IMR-90 (cell line): ENCODE measurements at regions not wholly inside any gene's neighbourhood (a gene's known extent, or its start where the extent isn't known, plus 50 kb on each side); places are given as distances from the start of the nearest gene placed in this dataset.
"Not testable (repeated sequence)": the region's sequence is repeated elsewhere in the genome, so short reads cannot be mapped to it uniquely, and the experiment has no call there.

ENCODE experiments used
- ATAC-seq: fragments of 200-7000 bp; cut with Tn5 transposase; 2 replicates; pipeline ENCODE4 v1.9.1; 2020; ENCODE audit warnings: low read depth, mild to moderate bottlenecking, moderate library complexity
- BruUV-seq: library from RNA; stranded (reverse); fragments of 400-500 nt; replicated peaks from 2 replicates; lab custom pipeline; 2021; lab: Mats Ljungman, UMichigan
- CTCF ChIA-PET: fragments of 300-600 bp; formaldehyde crosslinking; extraction: SDS; loops from one replicate; lab custom pipeline; 2021; ENCODE audit warnings: antibody characterized with exemption; lab: Yijun Ruan, JAX
- POLR2A ChIA-PET: fragments of 300-600 bp; sonication (Branson Sonifier 250); formaldehyde crosslinking; loops from one replicate; lab custom pipeline; 2022; ENCODE audit warnings: antibody characterized with exemption; ENCODE audit not compliant: unreplicated experiment; lab: Charles Lee
- DNase-seq: peaks from one replicate; pipeline ENCODE4 v3.0.0; 2013
- H2AFZ ChIP-seq: replicated peaks from 2 replicates; pipeline ENCODE3; 2013; ENCODE audit warnings: low read length, mild to moderate bottlenecking; ENCODE audit not compliant: poor library complexity
- H2AK5ac ChIP-seq: 2 replicates; pipeline ENCODE4 v1.6.1; 2013; ENCODE audit warnings: low read depth, low read length, inconsistent platforms
- H2AK9ac ChIP-seq: replicated peaks from 2 replicates; pipeline ENCODE3; 2013; ENCODE audit warnings: mild to moderate bottlenecking, low read depth, low read length, moderate library complexity; ENCODE audit not compliant: poor library complexity
- H2BK120ac ChIP-seq: 2 replicates; pipeline ENCODE4 v1.6.1; 2013; ENCODE audit warnings: low read depth, low read length, inconsistent platforms
- H2BK15ac ChIP-seq: 3 replicates; pipeline ENCODE4 v1.6.1; 2013; ENCODE audit warnings: low read depth, low read length, inconsistent platforms
- H2BK20ac ChIP-seq: 2 replicates; pipeline ENCODE4 v1.6.1; 2013; ENCODE audit warnings: low read depth, mild to moderate bottlenecking, inconsistent platforms, low read length, moderate library complexity
- H2BK5ac ChIP-seq: 2 replicates; pipeline ENCODE4 v1.6.1; 2013; ENCODE audit warnings: mild to moderate bottlenecking, low read depth, low read length, inconsistent platforms; ENCODE audit not compliant: poor library complexity, severe bottlenecking
- H3K14ac ChIP-seq: replicated peaks from 2 replicates; pipeline ENCODE4 v1.6.1; 2013; ENCODE audit warnings: low read depth, low read length, inconsistent platforms
- H3K18ac ChIP-seq: 2 replicates; pipeline ENCODE4 v1.6.1; 2013; ENCODE audit warnings: low read depth, low read length, control low read depth
- H3K23ac ChIP-seq: 2 replicates; pipeline ENCODE4 v1.6.1; 2013; ENCODE audit warnings: low read depth, low read length, inconsistent platforms
- H3K27ac ChIP-seq: 2 replicates; pipeline ENCODE4 v1.5.1; 2013; ENCODE audit warnings: mild to moderate bottlenecking, control low read depth, low read length; ENCODE audit not compliant: insufficient read depth
- H3K27me3 ChIP-seq: 2 replicates; pipeline ENCODE4 v1.6.1; 2013; ENCODE audit warnings: low read length; ENCODE audit not compliant: control insufficient read depth, insufficient read depth
- H3K36me3 ChIP-seq: 2 replicates; pipeline ENCODE4 v1.6.1; 2013; ENCODE audit warnings: low read length, mixed read lengths; ENCODE audit not compliant: control insufficient read depth, insufficient read depth
- H3K4ac ChIP-seq: 2 replicates; pipeline ENCODE4 v1.6.1; 2013; ENCODE audit warnings: low read depth, low read length, inconsistent platforms
- H3K4me1 ChIP-seq: 2 replicates; pipeline ENCODE4 v1.6.1; 2013; ENCODE audit warnings: low read length, mixed read lengths; ENCODE audit not compliant: control insufficient read depth, insufficient read depth
- H3K4me2 ChIP-seq: 2 replicates; pipeline ENCODE4 v1.6.1; 2013; ENCODE audit warnings: low read depth, mild to moderate bottlenecking, control low read depth, low read length, moderate library complexity
- H3K4me3 ChIP-seq: 2 replicates; pipeline ENCODE4 v1.5.1; 2013; ENCODE audit warnings: low read depth, mild to moderate bottlenecking, control low read depth, low read length, moderate library complexity; ENCODE audit not compliant: insufficient read depth
- H3K56ac ChIP-seq: 2 replicates; pipeline ENCODE4 v1.6.1; 2013; ENCODE audit warnings: low read length, inconsistent platforms; ENCODE audit not compliant: insufficient read depth; ENCODE audit errors: extremely low read depth
- H3K79me1 ChIP-seq, 2 experiments: 2 replicates each; pipeline ENCODE4 v1.6.1; 2013; ENCODE audit warnings: low read length in 2 of 2, inconsistent platforms in 1 of 2, low read depth in 1 of 2
- H3K9ac ChIP-seq: 2 replicates; pipeline ENCODE4 v1.6.1; 2013; ENCODE audit warnings: low read depth, low read length, control low read depth
- H3K9me1 ChIP-seq: 2 replicates; pipeline ENCODE4 v1.6.1; 2013; ENCODE audit warnings: low read length, inconsistent platforms; ENCODE audit not compliant: insufficient read depth
- H3K9me3 ChIP-seq: 2 replicates; pipeline ENCODE4 v1.6.1; 2013; ENCODE audit warnings: low read length; ENCODE audit not compliant: control insufficient read depth, insufficient read depth
- H4K20me1 ChIP-seq: 2 replicates; pipeline ENCODE4 v1.6.1; 2013; ENCODE audit warnings: low read length, inconsistent platforms; ENCODE audit not compliant: insufficient read depth
- H4K5ac ChIP-seq: 2 replicates; pipeline ENCODE4 v1.6.1; 2013; ENCODE audit warnings: mild to moderate bottlenecking, low read depth, low read length, control low read depth
- H4K8ac ChIP-seq, 2 experiments: 2 replicates each; pipeline ENCODE4 v1.6.1; 2013; ENCODE audit warnings: low read depth in 2 of 2, low read length in 2 of 2, control low read depth in 1 of 2, inconsistent platforms in 1 of 2
- H4K91ac ChIP-seq: 2 replicates; pipeline ENCODE4 v1.6.1; 2013; ENCODE audit warnings: low read depth, low read length, inconsistent platforms; ENCODE audit not compliant: insufficient read depth
- BHLHE40 ChIP-seq: fragments of 150-350 bp; IDR thresholded peaks from 2 replicates; pipeline ENCODE4 v1.6.1; 2016; ENCODE audit warnings: mild to moderate bottlenecking, low read depth, low read length
- CHD1 ChIP-seq: IDR thresholded peaks from 2 replicates; pipeline ENCODE4 v1.6.1; 2012; ENCODE audit warnings: low read depth, low read length, improper control_type of control experiment
- CTCF ChIP-seq: conservative IDR thresholded peaks from 2 replicates; pipeline ENCODE4 v1.5.1; 2012; ENCODE audit warnings: mild to moderate bottlenecking, low read depth, low read length, improper control_type of control experiment
- MAZ ChIP-seq: IDR thresholded peaks from 2 replicates; pipeline ENCODE4 v1.6.1; 2012; ENCODE audit warnings: low read depth, mild to moderate bottlenecking, low read length, improper control_type of control experiment, moderate library complexity, borderline replicate concordance
- MXI1 ChIP-seq: IDR thresholded peaks from 2 replicates; pipeline ENCODE4 v1.6.1; 2012; ENCODE audit warnings: low read depth, mild to moderate bottlenecking, low read length, moderate library complexity, borderline replicate concordance
- NFE2L2 ChIP-seq: fragments of 150-350 bp; IDR thresholded peaks from 2 replicates; pipeline ENCODE4 v1.6.1; 2016; ENCODE audit warnings: low read depth, mild to moderate bottlenecking, low read length
- SMC3 ChIP-seq: fragments of 150-350 bp; IDR thresholded peaks from 2 replicates; pipeline ENCODE4 v1.6.1; 2016; ENCODE audit warnings: low read depth, mild to moderate bottlenecking, antibody characterized with exemption, low read length, moderate library complexity
- WGBS, 2 experiments: methylation state at CpG; one replicate each; pipeline versions ENCODE4 v1.1.5 to v1.1.7; 2013; ENCODE audit warnings: missing lambda C conversion rate in 2 of 2; ENCODE audit not compliant: insufficient read length in 1 of 2; ENCODE audit errors: extremely low coverage in 2 of 2; 5-methylcytosine and 5-hydroxymethylcytosine counted together
- dilution Hi-C: fragments of 300-500 bp; cut with HindIII; formaldehyde crosslinking; loops from one replicate; pipeline ENCODE4 v1.14.3; 2018; ENCODE audit warnings: low sequenced_read_pairs; ENCODE audit not compliant: unreplicated experiment
- in situ Hi-C: fragments of 300-500 bp; cut with MboI; formaldehyde crosslinking; loops from 3 replicates; pipeline ENCODE4 v1.14.3; 2019; ENCODE audit warnings: low sequenced_read_pairs, inconsistent platforms, mixed read lengths
- intact Hi-C: fragments of 100-400 bp; cut with micrococcal nuclease; formaldehyde crosslinking; loops from 2 replicates; pipeline ENCODE4 v1.10.0; 2022

GRCh38 chr1:5727191-5727590 is 265.0 kb downstream of the NPHP4 start:
- H3K56ac ChIP-seq, result no peak overlapping the region
- no peak overlapping the region for H2BK5ac ChIP-seq
- H3K23ac ChIP-seq, result no peak overlapping the region
- H2BK15ac ChIP-seq, result no peak overlapping the region
- POLR2A ChIA-PET, result no interaction called here
- no peaks in the 10 kb centered on the region for H3K9me1 ChIP-seq
- ATAC-seq, result no peak
- H2BK20ac ChIP-seq, result no peak overlapping the region
- no peak overlapping the region for H4K8ac ChIP-seq
- H3K4me1 ChIP-seq, result no peaks in the 10 kb centered on the region
- H3K18ac ChIP-seq, result no peak overlapping the region
- H2AK9ac ChIP-seq, result no peak overlapping the region
- H2AK5ac ChIP-seq, result no peak overlapping the region
- CTCF ChIA-PET, result no interaction called here
- TF ChIP-seq CTCF, result no peak
- no peak for TF ChIP-seq NFE2L2
- TF ChIP-seq CHD1, result no peak
- TF ChIP-seq BHLHE40, result no peak
- no peak for TF ChIP-seq SMC3
- TF ChIP-seq MXI1, result no peak
- TF ChIP-seq MAZ, result no peak
- no peak overlapping the region for H3K4ac ChIP-seq
- no peaks in the 10 kb centered on the region for H4K20me1 ChIP-seq
- no peaks in the 10 kb centered on the region for H3K36me3 ChIP-seq
- intact Hi-C loops, result no loop called here
- no peak overlapping the region for H3K27ac ChIP-seq
- H3K79me1 ChIP-seq, result no peaks in the 10 kb centered on the region
- no peak overlapping the region for H2AFZ ChIP-seq
- DNase-seq, result no peak
- H3K27me3 ChIP-seq, result no peaks in the 10 kb centered on the region
- no peak overlapping the region for H2BK120ac ChIP-seq
- dilution Hi-C loops, result no loop called here
- no peak overlapping the region for H4K91ac ChIP-seq
- H3K14ac ChIP-seq, result no peak overlapping the region
- in situ Hi-C loops, result no loop called here
- H3K4me2 ChIP-seq, result no peak overlapping the region
- H3K9me3 ChIP-seq, result peaks cover 43% of the 10 kb centered on the region
- no TSS peak for BruUV-seq
- H3K9ac ChIP-seq, result no peak overlapping the region
- no peak overlapping the region for H4K5ac ChIP-seq
- H3K4me3 ChIP-seq, result no peak overlapping the region

GRCh38 chr1:5726586-5727184 is 265.5 kb downstream of the NPHP4 start:
- in situ Hi-C loops, H4K5ac ChIP-seq, H2BK5ac ChIP-seq, H3K4me1 ChIP-seq, DNase-seq, H3K27ac ChIP-seq, H2AK5ac ChIP-seq, H2AFZ ChIP-seq, BruUV-seq, H3K4ac ChIP-seq, H3K9ac ChIP-seq, ATAC-seq, H2BK20ac ChIP-seq, H2BK15ac ChIP-seq, H3K14ac ChIP-seq, H3K4me3 ChIP-seq, H4K91ac ChIP-seq, H4K20me1 ChIP-seq, H3K18ac ChIP-seq, H3K9me1 ChIP-seq, H3K4me2 ChIP-seq, H3K56ac ChIP-seq, H3K36me3 ChIP-seq, intact Hi-C loops, H2BK120ac ChIP-seq, H3K79me1 ChIP-seq, H4K8ac ChIP-seq, dilution Hi-C loops, POLR2A ChIA-PET, H3K27me3 ChIP-seq, CTCF ChIA-PET, H2AK9ac ChIP-seq, H3K23ac ChIP-seq: not testable (repeated sequence)
- no CpG with 5 or more reads among the region's 13 CpGs for WGBS, 2 experiments
- peaks cover 43% of the 10 kb centered on the region for H3K9me3 ChIP-seq
